Right lobe of liver (tissue), 6 donors: ENCODE measurements at regions not wholly inside any gene's neighbourhood (a gene's known extent, or its start where the extent isn't known, plus 50 kb on each side); places are given as distances from the start of the nearest gene placed in this dataset.

ENCODE experiments used
- ATAC-seq, 4 donors: fragments of 200-7000 bp; cut with Tn5 transposase; one replicate each; pipeline ENCODE4 v1.9.1; 2020; ENCODE audit warnings: mild to moderate bottlenecking in 4 of 4, moderate library complexity in 4 of 4
- DNase-seq, 3 donors: peaks; one replicate each; pipeline ENCODE4 v3.0.0-alpha.2; 2020
- H3K27ac ChIP-seq, 3 donors: fragments of 200-600 bp; one replicate each; pipeline ENCODE4 v1.8.0; 2022
- H3K27me3 ChIP-seq, 2 donors: fragments of 200-600 bp; one replicate each; pipeline ENCODE4 v1.8.0; 2022
- H3K36me3 ChIP-seq, 4 donors: fragments of 200-600 bp; sonication (generic) in 1 of 4; one replicate each; pipeline versions ENCODE4 v1.5.1 to v1.8.0; 2017 to 2022; ENCODE audit warnings: control low read depth in 1 of 4
- H3K4me1 ChIP-seq, 4 donors: fragments of 200-600 bp; sonication (generic) in 1 of 4; one replicate each; pipeline versions ENCODE4 v1.5.1 to v1.8.0; 2017 to 2022; ENCODE audit warnings: control low read depth in 1 of 4
- H3K4me3 ChIP-seq, 3 donors: fragments of 200-600 bp; one replicate each; pipeline ENCODE4 v1.8.0; 2022
- H3K9me3 ChIP-seq, 4 donors: fragments of 200-600 bp; sonication (generic) in 1 of 4; one replicate each; pipeline versions ENCODE4 v1.5.1 to v1.8.0; 2017 to 2022; ENCODE audit warnings: control low read depth in 1 of 4
- CTCF ChIP-seq, 4 donors: fragments of 200-600 bp in 3 of 4; fragments of 450-650 bp in 1 of 4; IDR thresholded peaks; one replicate each; pipeline versions ENCODE4 v1.5.1 to v1.8.0; 2016 to 2022; ENCODE audit warnings: antibody characterized with exemption in 4 of 4, mild to moderate bottlenecking in 2 of 4
- POLR2A ChIP-seq: fragments of 450-650 bp; IDR thresholded peaks from one replicate; pipeline ENCODE4 v1.6.1; 2017; ENCODE audit warnings: antibody characterized with exemption, mild to moderate bottlenecking
- WGBS: methylation state at CpG from one replicate; pipeline ENCODE4 v1.1.6; 2018; ENCODE audit warnings: low coverage, low lambda C conversion rate; ENCODE audit not compliant: insufficient coverage; ENCODE audit errors: missing lambda C conversion rate; 5-methylcytosine and 5-hydroxymethylcytosine counted together
- intact Hi-C, 2 donors: fragments of 100-400 bp; cut with DNase I; formaldehyde crosslinking; loops; one replicate each; pipeline versions ENCODE4 v1.11.2 to v1.14.1; 2022
- donor health status: DM: no; HTN: yes; CAD: no.
- donor health status: DM: no; HTN: no; CAD: no.
- donor health status: DM: no; HTN: no; CAD: no.
- donor health status: DM: no; HTN: yes; CAD: no.
- donor health status: DM: no; HTN: yes; CAD: no.

- Histone ChIP-seq H3K4me1 (no peaks in the 10 kb centered on the region), H3K9me3 (no peaks in the 10 kb centered on the region), H3K36me3 (no peaks in the 10 kb centered on the region), H3K27me3 (no peaks in the 10 kb centered on the region), H3K4me3 (no peak overlapping the region), H3K27ac (no peak overlapping the region)
- no CpG with 5 or more reads among the region's 14 CpGs for WGBS
- TF ChIP-seq POLR2A, result no peak
- TF ChIP-seq CTCF (IDR thresholded peaks at IDR 0.05), result no peak
- ATAC-seq (no peak), DNase-seq (no peak)
- intact Hi-C loops, result loop anchor here (10.0 kb wide), 2 partner anchors 95 to 165 kb away; partner anchors contain the start of gene ALG10B (in 1 of the 2)
Observed at GRCh38 chr12:38149395-38150073, 167.0 kb upstream of the ALG10B start.

DNA sequence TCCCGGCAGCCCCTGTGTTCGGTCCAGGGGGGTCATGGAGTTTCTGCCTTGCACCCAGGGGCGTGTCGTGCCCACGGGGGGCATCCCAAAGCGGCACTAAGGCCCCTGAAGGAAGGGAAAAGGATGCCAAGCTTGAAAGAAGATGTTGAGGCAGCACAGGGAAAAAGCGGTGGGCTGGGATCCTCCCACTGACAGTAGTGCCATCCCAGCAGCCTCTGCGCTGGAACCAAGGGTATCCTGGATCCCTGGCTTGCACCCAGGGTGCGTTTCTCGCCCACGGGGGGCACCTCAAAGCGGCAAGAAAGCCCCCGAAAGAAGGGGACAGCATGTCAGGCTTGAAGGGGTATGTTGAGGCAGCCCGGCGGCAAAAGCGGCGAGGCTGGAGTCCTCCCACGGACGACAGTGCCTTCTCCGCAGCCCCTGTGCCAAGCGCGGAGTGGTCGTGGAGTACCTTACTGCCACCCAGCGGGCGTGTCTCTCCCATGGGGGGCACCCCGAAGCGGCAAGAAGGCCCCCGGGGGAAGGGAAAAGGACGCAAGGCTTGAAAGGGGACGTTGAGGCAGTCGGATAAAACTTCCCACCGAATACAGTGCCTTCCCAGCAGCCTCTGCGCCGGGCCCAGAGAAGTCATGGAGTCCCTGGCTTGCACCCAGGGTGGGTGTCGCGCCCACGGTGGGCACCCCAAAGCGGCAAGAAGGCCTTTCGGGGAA is 164.4 kb upstream of the ALG10B start:
- TF ChIP-seq POLR2A, result no peak
- intact Hi-C loops, result no loop called here
- Histone ChIP-seq H3K9me3 (no peaks in the 10 kb centered on the region), H3K4me3 (no peak overlapping the region), H3K36me3 (no peaks in the 10 kb centered on the region), H3K4me1 (no peaks in the 10 kb centered on the region), H3K27me3 (no peaks in the 10 kb centered on the region), H3K27ac (no peak overlapping the region)
- ATAC-seq (no peak), DNase-seq (no peak)
- WGBS, result 60% methylated on average over 14 of the region's 39 CpGs

DNA sequence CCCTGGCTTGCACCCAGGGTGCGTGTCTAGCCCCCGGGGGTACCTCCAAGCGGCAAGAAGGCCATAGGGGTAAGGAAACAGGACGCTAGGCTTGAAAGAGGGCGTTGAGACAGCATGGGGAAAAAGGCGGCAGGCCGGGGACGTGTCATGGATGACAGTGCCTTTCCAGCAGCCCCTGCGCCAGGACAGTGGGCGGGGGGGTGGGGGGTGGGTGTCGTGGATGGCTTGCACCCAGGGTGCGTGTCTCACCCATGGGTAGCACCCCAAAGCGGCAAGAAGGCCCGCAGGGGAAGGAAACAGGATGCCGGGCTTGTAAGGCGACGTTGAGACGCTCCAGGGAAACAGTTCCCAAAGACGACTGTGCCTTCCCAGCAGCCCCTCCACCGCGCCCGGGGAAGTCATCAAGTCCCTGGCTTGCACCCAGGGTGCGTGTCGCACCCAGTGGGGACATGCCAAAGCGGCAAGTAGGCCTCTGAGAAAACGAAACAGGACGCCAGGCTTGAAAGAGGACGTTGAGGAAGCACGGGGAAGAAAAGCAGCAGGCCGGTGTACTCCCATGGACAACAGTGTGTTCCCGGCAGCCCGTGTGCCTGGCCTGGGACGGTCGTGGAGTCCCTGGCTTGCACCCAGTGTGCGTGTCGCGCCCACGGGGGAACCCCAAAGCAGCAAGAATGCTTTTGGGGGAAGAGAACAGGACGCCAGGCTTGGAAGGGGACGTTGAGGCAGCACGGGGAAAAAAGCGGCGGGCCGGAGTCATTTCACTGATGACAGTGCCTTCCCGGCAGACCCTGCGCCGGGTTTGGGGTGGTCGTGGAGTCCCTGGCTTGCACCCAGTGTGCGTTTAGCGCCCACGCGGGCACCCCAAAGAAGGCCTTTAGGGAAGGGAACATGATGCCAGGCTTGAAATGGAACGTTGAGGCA is 163.5 kb upstream of the ALG10B start:
- ATAC-seq (no peak), DNase-seq (no peak)
- intact Hi-C loops, result no loop called here
- H3K9me3 ChIP-seq, result no peaks in the 10 kb centered on the region
- 42% methylated on average over 14 of the region's 53 CpGs for WGBS
- no peaks in the 10 kb centered on the region for H3K36me3 ChIP-seq
- H3K27ac ChIP-seq, result no peak overlapping the region
- TF ChIP-seq POLR2A, result no peak
- TF ChIP-seq CTCF (IDR thresholded peaks at IDR 0.05), result no peak
- no peaks in the 10 kb centered on the region for H3K4me1 ChIP-seq
- no peak overlapping the region for H3K4me3 ChIP-seq
- no peaks in the 10 kb centered on the region for H3K27me3 ChIP-seq

DNA sequence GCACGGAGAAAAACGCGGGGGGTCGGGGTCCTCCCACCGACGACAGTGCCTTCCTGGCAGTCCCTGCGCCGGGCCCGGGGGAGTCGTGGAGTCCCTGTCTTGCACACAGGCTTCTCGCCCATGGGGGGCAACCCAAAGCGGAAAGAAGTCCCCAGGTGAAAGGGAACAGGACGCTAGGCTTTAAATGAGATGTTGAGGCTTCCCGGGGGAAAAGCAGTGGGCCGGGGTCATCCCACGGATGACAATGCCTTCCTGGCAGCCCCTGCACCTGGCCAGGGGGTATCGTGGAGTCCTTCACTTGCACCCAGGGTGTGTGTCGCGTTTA is 162.9 kb upstream of the ALG10B start:
- Histone ChIP-seq H3K9me3 (no peaks in the 10 kb centered on the region), H3K27me3 (no peaks in the 10 kb centered on the region), H3K4me1 (no peaks in the 10 kb centered on the region), H3K4me3 (no peak overlapping the region), H3K36me3 (no peaks in the 10 kb centered on the region), H3K27ac (no peak overlapping the region)
- 48% methylated on average over 8 of the region's 19 CpGs for WGBS
- ATAC-seq (no peak), DNase-seq (no peak)
- TF ChIP-seq CTCF (IDR thresholded peaks at IDR 0.05), result no peak
- no peak for TF ChIP-seq POLR2A
- intact Hi-C loops, result no loop called here
